ENCODE measurements at regions not wholly inside any gene's neighbourhood (a gene's known extent, or its start where the extent isn't known, plus 50 kb on each side); places are given as distances from the start of the nearest gene placed in this dataset.

- Mint-ChIP-seq H3K36me3 (ENCODE audit: unreplicated experiment) (no peaks in the 10 kb centered on the region), H3K4me3 (ENCODE audit: unreplicated experiment) (no peak overlapping the region), H3K27me3 (ENCODE audit: unreplicated experiment) (no peaks in the 10 kb centered on the region), H3K27ac (ENCODE audit: unreplicated experiment) (no peak overlapping the region), H3K4me1 (ENCODE audit: unreplicated experiment) (no peaks in the 10 kb centered on the region), H3K9me3 (ENCODE audit: unreplicated experiment) (peaks cover 5% of the 10 kb centered on the region)
- TF ChIP-seq CTCF (IDR thresholded peaks at IDR 0.05), result no peak
- no peak for DNase-seq (ENCODE audit: extremely low spot score, unreplicated experiment)
These were observed 503.4 kb upstream of the CDH8 start for GRCh38 chr16:62539657-62540056.

- Mint-ChIP-seq H3K9me3 (ENCODE audit: unreplicated experiment) (peaks cover 2% of the 10 kb centered on the region), H3K36me3 (ENCODE audit: unreplicated experiment) (no peaks in the 10 kb centered on the region), H3K4me1 (ENCODE audit: unreplicated experiment) (no peaks in the 10 kb centered on the region), H3K4me3 (ENCODE audit: unreplicated experiment) (no peak overlapping the region), H3K27ac (ENCODE audit: unreplicated experiment) (no peak overlapping the region), H3K27me3 (ENCODE audit: unreplicated experiment) (no peaks in the 10 kb centered on the region)
- DNase-seq (ENCODE audit: extremely low spot score, unreplicated experiment), result no peak
- no peak for TF ChIP-seq CTCF (IDR thresholded peaks at IDR 0.05)
These were observed 494.2 kb upstream of the CDH8 start for GRCh38 chr16:62530426-62530825.

- H3K27me3 Mint-ChIP-seq (ENCODE audit: unreplicated experiment), result no peaks in the 10 kb centered on the region
- H3K36me3 Mint-ChIP-seq (ENCODE audit: unreplicated experiment), result no peaks in the 10 kb centered on the region
- no peaks in the 10 kb centered on the region for H3K4me1 Mint-ChIP-seq (ENCODE audit: unreplicated experiment)
These were observed 479.8 kb upstream of the CDH8 start for GRCh38 chr16:62516001-62516400.

GRCh38 chr16:62503073-62503472, 466.8 kb upstream of the CDH8 start:
- Mint-ChIP-seq H3K4me3 (ENCODE audit: unreplicated experiment) (no peak overlapping the region), H3K9me3 (ENCODE audit: unreplicated experiment) (peaks cover 29% of the 10 kb centered on the region), H3K4me1 (ENCODE audit: unreplicated experiment) (no peaks in the 10 kb centered on the region), H3K36me3 (ENCODE audit: unreplicated experiment) (no peaks in the 10 kb centered on the region), H3K27me3 (ENCODE audit: unreplicated experiment) (no peaks in the 10 kb centered on the region), H3K27ac (ENCODE audit: unreplicated experiment) (no peak overlapping the region)
- TF ChIP-seq CTCF (IDR thresholded peaks at IDR 0.05), result no peak
- DNase-seq (ENCODE audit: extremely low spot score, unreplicated experiment), result no peak

More at GRCh38 chr16:62516001-62516400, 479.8 kb upstream of the CDH8 start:
- DNase-seq (ENCODE audit: extremely low spot score, unreplicated experiment), result no peak
- Mint-ChIP-seq H3K4me3 (ENCODE audit: unreplicated experiment) (no peak overlapping the region), H3K9me3 (ENCODE audit: unreplicated experiment) (peaks cover 15% of the 10 kb centered on the region), H3K27ac (ENCODE audit: unreplicated experiment) (no peak overlapping the region)
- TF ChIP-seq CTCF (IDR thresholded peaks at IDR 0.05), result no peak

GRCh38 chr16:62478903-62479458, 442.7 kb upstream of the CDH8 start:
- no peak for DNase-seq (ENCODE audit: extremely low spot score, unreplicated experiment)
- H3K27me3 Mint-ChIP-seq (ENCODE audit: unreplicated experiment), result no peaks in the 10 kb centered on the region
- H3K4me3 Mint-ChIP-seq (ENCODE audit: unreplicated experiment), result no peak overlapping the region
- no peaks in the 10 kb centered on the region for H3K36me3 Mint-ChIP-seq (ENCODE audit: unreplicated experiment)
- H3K27ac Mint-ChIP-seq (ENCODE audit: unreplicated experiment), result no peak overlapping the region
- H3K9me3 Mint-ChIP-seq (ENCODE audit: unreplicated experiment), result peaks cover 6% of the 10 kb centered on the region
- no peaks in the 10 kb centered on the region for H3K4me1 Mint-ChIP-seq (ENCODE audit: unreplicated experiment)
- TF ChIP-seq CTCF (IDR thresholded peaks at IDR 0.05), result no peak
